DND-41 (cell line): ENCODE measurements at regions not wholly inside any gene's neighbourhood (a gene's known extent, or its start where the extent isn't known, plus 50 kb on each side); places are given as distances from the start of the nearest gene placed in this dataset.

Experiments
- EZH2 ChIP-seq: IDR thresholded peaks from 3 replicates; pipeline ENCODE4 v1.6.1; 2012; ENCODE audit warnings: borderline replicate concordance, low read depth, mild to moderate bottlenecking, moderate library complexity, low read length, inconsistent platforms; ENCODE audit not compliant: severe bottlenecking
- TF ChIP-seq, protein P1 (sequence below): IDR thresholded peaks from 2 replicates; pipeline ENCODE4 v1.5.1; 2012; ENCODE audit warnings: borderline replicate concordance, low read length, moderate library complexity, mild to moderate bottlenecking; ENCODE audit not compliant: poor library complexity, severe bottlenecking; ENCODE audit errors: extremely low read depth

DNA sequence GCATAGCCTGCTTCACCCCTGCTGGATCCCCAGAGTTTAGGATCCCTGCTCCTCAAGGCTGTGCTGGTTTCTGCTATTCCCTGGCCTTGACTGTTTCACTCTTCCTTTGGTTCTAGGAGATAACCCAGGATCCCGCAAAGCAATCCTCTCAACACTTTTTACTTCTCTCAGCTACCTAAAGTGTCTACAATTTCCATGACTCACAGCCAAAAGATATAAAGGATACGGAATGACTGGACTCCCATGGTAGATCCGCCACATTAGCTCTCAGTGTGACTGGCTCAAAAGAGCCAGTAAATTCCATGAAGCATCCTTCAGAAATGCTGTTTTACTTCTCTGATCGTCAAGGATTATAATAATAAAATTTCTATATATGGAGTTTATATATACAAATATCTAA is 66.3 kb upstream of the TMEM164 start:
- TF ChIP-seq, protein P1, sequence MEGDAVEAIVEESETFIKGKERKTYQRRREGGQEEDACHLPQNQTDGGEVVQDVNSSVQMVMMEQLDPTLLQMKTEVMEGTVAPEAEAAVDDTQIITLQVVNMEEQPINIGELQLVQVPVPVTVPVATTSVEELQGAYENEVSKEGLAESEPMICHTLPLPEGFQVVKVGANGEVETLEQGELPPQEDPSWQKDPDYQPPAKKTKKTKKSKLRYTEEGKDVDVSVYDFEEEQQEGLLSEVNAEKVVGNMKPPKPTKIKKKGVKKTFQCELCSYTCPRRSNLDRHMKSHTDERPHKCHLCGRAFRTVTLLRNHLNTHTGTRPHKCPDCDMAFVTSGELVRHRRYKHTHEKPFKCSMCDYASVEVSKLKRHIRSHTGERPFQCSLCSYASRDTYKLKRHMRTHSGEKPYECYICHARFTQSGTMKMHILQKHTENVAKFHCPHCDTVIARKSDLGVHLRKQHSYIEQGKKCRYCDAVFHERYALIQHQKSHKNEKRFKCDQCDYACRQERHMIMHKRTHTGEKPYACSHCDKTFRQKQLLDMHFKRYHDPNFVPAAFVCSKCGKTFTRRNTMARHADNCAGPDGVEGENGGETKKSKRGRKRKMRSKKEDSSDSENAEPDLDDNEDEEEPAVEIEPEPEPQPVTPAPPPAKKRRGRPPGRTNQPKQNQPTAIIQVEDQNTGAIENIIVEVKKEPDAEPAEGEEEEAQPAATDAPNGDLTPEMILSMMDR = no peak
- TF ChIP-seq EZH2 = no peak
